ENCODE measurements at regions not wholly inside any gene's neighbourhood (a gene's known extent, or its start where the extent isn't known, plus 50 kb on each side); places are given as distances from the start of the nearest gene placed in this dataset.

DNA sequence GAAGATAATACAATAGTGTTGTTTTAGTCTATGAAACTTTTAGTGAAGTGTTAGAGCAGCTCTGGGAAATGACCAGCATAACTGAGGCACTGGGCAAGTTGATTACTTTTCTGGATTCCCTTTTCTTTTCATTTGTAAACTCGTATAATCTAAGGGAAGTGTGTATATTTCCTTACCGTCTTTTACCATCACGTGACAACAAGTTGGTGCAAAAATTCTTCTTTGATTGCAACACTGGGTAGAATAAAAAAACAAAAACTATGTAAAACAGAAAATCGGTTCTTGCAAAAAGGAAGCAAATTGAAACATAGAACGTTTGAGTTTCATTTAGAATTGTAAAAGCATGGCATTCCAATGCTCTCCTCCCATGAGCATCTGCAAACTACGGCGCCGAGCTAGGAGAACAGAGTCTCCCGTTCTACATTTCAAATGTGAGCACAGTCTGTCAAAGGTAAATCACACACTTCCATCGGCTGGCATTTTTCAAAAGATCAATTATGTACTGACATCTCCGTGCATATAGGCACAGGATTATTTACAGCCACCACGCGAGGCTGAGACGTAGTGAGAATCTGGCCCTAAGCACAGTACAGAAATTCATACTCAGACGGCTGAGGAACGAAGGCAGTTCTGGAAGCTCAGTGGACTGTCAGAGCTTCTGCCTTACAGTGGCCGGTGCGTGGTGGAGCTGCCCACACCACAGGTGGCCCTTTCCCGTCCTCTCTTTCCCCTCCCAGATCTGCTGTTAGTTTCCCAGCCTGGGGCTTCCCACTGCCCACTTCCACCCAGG lies 314.0 kb downstream of the BMP7 start:
- TF ChIP-seq, protein P1, sequence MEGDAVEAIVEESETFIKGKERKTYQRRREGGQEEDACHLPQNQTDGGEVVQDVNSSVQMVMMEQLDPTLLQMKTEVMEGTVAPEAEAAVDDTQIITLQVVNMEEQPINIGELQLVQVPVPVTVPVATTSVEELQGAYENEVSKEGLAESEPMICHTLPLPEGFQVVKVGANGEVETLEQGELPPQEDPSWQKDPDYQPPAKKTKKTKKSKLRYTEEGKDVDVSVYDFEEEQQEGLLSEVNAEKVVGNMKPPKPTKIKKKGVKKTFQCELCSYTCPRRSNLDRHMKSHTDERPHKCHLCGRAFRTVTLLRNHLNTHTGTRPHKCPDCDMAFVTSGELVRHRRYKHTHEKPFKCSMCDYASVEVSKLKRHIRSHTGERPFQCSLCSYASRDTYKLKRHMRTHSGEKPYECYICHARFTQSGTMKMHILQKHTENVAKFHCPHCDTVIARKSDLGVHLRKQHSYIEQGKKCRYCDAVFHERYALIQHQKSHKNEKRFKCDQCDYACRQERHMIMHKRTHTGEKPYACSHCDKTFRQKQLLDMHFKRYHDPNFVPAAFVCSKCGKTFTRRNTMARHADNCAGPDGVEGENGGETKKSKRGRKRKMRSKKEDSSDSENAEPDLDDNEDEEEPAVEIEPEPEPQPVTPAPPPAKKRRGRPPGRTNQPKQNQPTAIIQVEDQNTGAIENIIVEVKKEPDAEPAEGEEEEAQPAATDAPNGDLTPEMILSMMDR (IDR thresholded peaks at IDR 0.05; ENCODE audit: borderline replicate concordance, insufficient read depth, low read depth, low read length), result no peak
- H3K4me3 ChIP-seq (ENCODE audit: low read depth, low read length), result no peak overlapping the region

GRCh38 chr20:56953048-56953586 lies 313.3 kb downstream of the BMP7 start:
- no peak overlapping the region for H3K4me3 ChIP-seq (ENCODE audit: low read depth, low read length)
- TF ChIP-seq, protein P1 (IDR thresholded peaks at IDR 0.05; ENCODE audit: borderline replicate concordance, insufficient read depth, low read depth, low read length), result no peak

- H3K4me3 ChIP-seq (ENCODE audit: low read depth, low read length), result no peak overlapping the region
- TF ChIP-seq, protein P1 (IDR thresholded peaks at IDR 0.05; ENCODE audit: borderline replicate concordance, insufficient read depth, low read depth, low read length), result no peak
Measured at GRCh38 chr20:56954797-56955196, 311.6 kb downstream of the BMP7 start.

DNA sequence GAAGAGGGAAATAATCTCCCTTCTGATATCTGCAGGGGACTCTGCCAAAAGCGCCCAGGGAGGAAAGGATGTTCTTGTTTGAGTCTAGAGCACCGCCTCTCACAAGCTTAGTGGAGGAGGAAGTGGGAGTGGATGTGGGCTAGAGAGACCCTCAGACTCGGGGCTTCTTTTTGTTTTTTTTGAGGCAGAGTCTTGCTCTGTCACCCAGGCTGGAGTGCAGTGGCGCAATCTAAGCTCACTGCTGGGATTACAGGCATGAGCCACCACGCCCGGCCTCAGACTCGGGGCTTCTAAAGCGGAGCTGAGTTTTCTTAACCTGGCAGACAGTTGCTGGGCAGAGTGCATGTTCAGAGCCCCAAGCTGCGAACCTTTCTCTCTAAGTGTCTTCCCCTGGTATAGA lies 310.8 kb downstream of the BMP7 start:
- TF ChIP-seq, protein P1 (IDR thresholded peaks at IDR 0.05; ENCODE audit: borderline replicate concordance, insufficient read depth, low read depth, low read length), result no peak
- no peak overlapping the region for H3K4me3 ChIP-seq (ENCODE audit: low read depth, low read length)

DNA sequence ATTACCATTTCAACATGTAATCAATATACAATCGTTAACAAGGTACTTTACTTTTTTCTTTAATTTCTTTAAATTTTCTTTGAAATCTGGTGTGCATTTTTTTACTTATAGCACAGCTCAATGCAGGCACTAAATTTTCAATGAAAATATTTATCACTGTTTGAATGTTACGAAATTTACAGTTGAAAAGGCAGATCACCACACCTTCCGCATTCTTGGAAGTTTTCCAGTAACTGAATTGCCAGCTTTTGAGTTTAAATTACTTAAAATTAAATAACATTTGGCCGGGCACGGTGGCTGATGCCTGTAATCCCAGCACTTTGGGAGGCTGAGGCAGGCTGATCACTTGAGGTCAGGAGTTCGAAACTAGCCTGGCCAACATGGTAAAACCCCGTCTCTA lies 309.9 kb downstream of the BMP7 start:
- no peak overlapping the region for H3K4me3 ChIP-seq (ENCODE audit: low read depth, low read length)
- TF ChIP-seq, protein P1 (IDR thresholded peaks at IDR 0.05; ENCODE audit: borderline replicate concordance, insufficient read depth, low read depth, low read length), result no peak

DNA sequence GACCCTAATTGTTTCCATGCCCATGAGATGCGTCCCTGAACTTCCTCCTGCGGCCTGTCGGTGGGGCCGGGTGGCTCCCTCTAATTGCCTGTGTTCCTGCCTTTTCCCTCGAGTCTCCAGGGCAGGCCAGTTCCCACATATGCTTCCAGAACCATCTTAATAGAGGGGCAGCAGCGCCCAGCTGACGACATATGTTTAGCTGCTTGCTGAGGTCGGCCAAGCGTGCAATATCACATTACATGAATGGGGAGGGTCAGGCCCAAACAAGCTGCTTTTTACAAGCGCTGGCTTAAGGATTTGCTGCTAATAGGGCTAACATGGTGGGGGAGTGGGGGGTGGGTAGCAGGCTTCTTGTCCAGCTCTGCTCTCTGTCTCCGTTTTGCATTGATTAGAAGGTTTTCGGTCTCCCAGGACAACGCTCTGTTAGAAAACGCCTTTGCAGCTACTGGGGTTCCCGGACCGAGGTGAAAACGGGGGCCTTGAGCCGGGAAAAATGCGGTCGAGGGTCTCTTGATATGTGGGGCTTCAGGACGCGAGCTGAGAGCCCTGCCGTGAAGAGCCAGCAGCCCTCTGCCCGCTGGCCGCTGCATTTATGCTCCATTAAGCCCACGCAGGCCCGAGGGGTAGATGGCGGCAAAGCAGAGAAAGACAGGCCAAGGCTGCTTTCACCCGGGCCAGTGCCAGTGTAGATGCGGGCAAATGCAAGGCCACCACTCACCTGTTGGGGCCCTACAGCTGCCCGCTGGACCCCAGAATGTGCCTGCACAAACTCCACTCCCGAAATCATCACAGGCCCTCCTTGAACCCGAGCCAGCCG lies 308.5 kb downstream of the BMP7 start:
- TF ChIP-seq, protein P1 (IDR thresholded peaks at IDR 0.05; ENCODE audit: borderline replicate concordance, insufficient read depth, low read depth, low read length), result no peak
- no peak overlapping the region for H3K4me3 ChIP-seq (ENCODE audit: low read depth, low read length)
